Subcutaneous abdominal adipose tissue (tissue), 5 donors: ENCODE measurements at regions not wholly inside any gene's neighbourhood (a gene's known extent, or its start where the extent isn't known, plus 50 kb on each side); places are given as distances from the start of the nearest gene placed in this dataset.

Experiments used
- H3K27ac ChIP-seq: one replicate; pipeline ENCODE4 v1.7.0; 2013; ENCODE audit warnings: low read depth, mild to moderate bottlenecking, inconsistent platforms, low read length, moderate library complexity
- H3K27me3 ChIP-seq, 5 donors: one replicate each; pipeline ENCODE4 v1.7.0; 2013; ENCODE audit warnings: low read length in 5 of 5, inconsistent platforms in 1 of 5; ENCODE audit not compliant: control insufficient read depth in 5 of 5, insufficient read depth in 4 of 5
- H3K36me3 ChIP-seq, 5 donors: one replicate each; pipeline ENCODE4 v1.7.0; 2013; ENCODE audit warnings: low read length in 5 of 5; ENCODE audit not compliant: control insufficient read depth in 5 of 5, insufficient read depth in 5 of 5
- H3K4me1 ChIP-seq, 5 donors: one replicate each; pipeline ENCODE4 v1.7.0; 2013; ENCODE audit warnings: low read length in 5 of 5, mild to moderate bottlenecking in 3 of 5, moderate library complexity in 1 of 5; ENCODE audit not compliant: control insufficient read depth in 5 of 5, insufficient read depth in 5 of 5
- H3K4me3 ChIP-seq, 5 donors: one replicate each; pipeline ENCODE4 v1.7.0; 2013; ENCODE audit warnings: low read length in 5 of 5, low read depth in 1 of 5
- H3K9ac ChIP-seq, 5 donors: one replicate each; pipeline ENCODE4 v1.7.0; 2013; ENCODE audit warnings: low read length in 5 of 5, mild to moderate bottlenecking in 4 of 5, moderate library complexity in 3 of 5
- H3K9me3 ChIP-seq, 5 donors: one replicate each; pipeline ENCODE4 v1.7.0; 2013; ENCODE audit warnings: low read length in 5 of 5; ENCODE audit not compliant: control insufficient read depth in 5 of 5
- donor health status: healthy.
- donor health status: healthy.
- donor health status: healthy.
- donor health status: healthy.
- donor health status: healthy.

- Histone ChIP-seq H3K36me3 (no peaks in the 10 kb centered on the region), H3K4me1 (no peaks in the 10 kb centered on the region), H3K4me3 (no peak overlapping the region), H3K9ac (no peak overlapping the region), H3K27ac (no peak overlapping the region), H3K27me3 (no peaks in the 10 kb centered on the region), H3K9me3 (peaks cover 0 to 4% (median 0%) of the 10 kb centered on the region in 5 donors)
These were observed 68.0 kb upstream of the NXT1 start for GRCh38 chr20:23282546-23282945.

DNA sequence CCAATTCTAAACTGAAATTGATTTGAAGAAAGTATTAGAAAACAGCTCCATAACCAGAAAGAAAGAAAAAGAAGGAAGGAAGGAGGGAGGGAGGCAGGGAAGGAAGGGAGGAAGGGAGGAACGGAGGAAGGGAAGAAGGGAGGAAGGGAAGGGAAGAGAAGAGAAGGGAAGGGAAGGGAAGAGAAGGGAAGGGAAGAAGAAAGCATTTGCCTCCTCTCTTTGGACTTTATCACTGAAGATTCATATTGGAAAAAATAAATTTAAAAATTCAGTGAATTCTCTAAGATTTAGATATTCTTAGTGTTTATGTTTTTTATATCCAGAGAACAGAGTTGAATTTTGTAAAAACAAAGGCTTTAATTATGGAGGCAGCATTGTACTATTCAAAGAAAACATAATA, 68.5 kb upstream of the NXT1 start:
- no peaks in the 10 kb centered on the region for H3K36me3 ChIP-seq
- no peak overlapping the region for H3K4me3 ChIP-seq
- H3K4me1 ChIP-seq = no peaks in the 10 kb centered on the region
- peaks cover 0 to 4% (median 0%) of the 10 kb centered on the region in 5 donors for H3K9me3 ChIP-seq
- no peaks in the 10 kb centered on the region for H3K27me3 ChIP-seq
- no peak overlapping the region for H3K27ac ChIP-seq
- H3K9ac ChIP-seq = no peak overlapping the region

DNA sequence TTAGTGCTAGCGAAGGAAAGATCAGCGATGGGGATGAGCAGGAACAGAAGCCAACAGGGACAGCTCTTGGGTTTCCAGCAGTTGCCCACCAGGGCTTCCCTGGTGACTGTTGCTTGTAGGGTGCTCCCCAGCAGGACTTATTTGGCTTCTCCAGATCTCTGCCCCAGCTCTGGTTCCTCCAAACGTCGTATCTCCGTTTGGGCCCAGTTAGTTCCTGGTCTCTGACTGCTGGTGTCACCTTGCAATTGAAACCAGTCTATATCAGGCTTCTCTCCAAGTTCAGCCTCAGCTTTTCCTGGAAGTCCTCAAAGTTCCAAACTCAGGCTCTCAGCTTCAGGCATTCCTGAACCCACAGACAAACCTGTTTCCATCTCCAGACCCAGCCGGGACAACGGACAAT, 70.8 kb upstream of the NXT1 start:
- Histone ChIP-seq H3K27ac (no peak overlapping the region), H3K9ac (no peak overlapping the region), H3K4me3 (no peak overlapping the region), H3K4me1 (no peaks in the 10 kb centered on the region), H3K36me3 (no peaks in the 10 kb centered on the region), H3K9me3 (peaks cover 0 to 8% (median 2%) of the 10 kb centered on the region in 5 donors), H3K27me3 (no peaks in the 10 kb centered on the region)

DNA sequence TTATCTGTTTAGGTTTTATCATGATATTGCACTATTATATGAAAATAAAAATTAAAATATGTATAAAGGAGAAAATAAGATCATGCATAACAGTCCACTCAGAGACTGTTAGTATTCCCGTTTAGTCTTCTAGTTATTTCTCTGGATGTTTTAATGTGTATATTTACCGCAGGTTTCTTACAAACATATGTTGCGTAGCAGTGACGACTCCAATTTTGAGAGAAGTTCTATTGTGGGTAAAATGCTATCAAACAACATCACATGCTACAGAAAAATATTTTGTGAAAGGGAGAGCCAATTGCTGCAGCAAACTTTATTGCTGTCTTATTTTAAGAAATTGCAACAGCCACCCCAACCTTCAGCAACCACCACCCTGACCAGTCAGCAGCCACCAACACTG, 72.4 kb upstream of the NXT1 start:
- no peak overlapping the region for H3K27ac ChIP-seq
- H3K36me3 ChIP-seq = no peaks in the 10 kb centered on the region
- no peak overlapping the region for H3K4me3 ChIP-seq
- H3K4me1 ChIP-seq = no peaks in the 10 kb centered on the region
- H3K27me3 ChIP-seq = no peaks in the 10 kb centered on the region
- H3K9me3 ChIP-seq = peaks cover 0 to 3% (median 0%) of the 10 kb centered on the region in 5 donors
- H3K9ac ChIP-seq = no peak overlapping the region

DNA sequence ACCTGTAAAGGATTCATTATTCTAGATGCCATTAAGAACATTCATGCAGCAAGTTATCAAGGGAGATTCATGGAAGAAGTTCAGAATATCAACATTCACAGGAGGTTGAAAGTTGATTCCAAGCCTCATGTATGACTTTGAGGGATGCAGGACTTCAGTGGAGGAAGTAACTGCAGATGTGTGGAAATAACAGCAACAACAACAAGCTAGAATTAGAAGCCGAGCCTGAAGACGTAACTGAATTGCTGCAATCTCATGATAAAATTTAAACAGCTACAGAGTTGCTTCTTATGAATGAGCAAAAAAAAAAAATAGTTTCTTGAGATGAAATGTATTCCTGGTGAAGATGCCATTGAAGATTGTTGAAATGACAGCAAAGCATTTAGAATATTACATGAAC, 73.3 kb upstream of the NXT1 start:
- Histone ChIP-seq H3K27me3 (no peaks in the 10 kb centered on the region), H3K9ac (no peak overlapping the region), H3K9me3 (peaks cover 0 to 3% (median 0%) of the 10 kb centered on the region in 5 donors), H3K27ac (no peak overlapping the region), H3K36me3 (no peaks in the 10 kb centered on the region), H3K4me3 (no peak overlapping the region), H3K4me1 (no peaks in the 10 kb centered on the region)

GRCh38 chr20:23273776-23274175, 76.8 kb upstream of the NXT1 start:
- peaks cover 0 to 16% (median 4%) of the 10 kb centered on the region in 5 donors for H3K4me1 ChIP-seq
- peaks cover 0 to 3% (median 0%) of the 10 kb centered on the region in 5 donors for H3K9me3 ChIP-seq

GRCh38 chr20:23272176-23273029, 78.2 kb upstream of the NXT1 start:
- H3K9me3 ChIP-seq = peaks cover 0 to 7% (median 0%) of the 10 kb centered on the region in 5 donors
- peaks cover 0 to 17% (median 4%) of the 10 kb centered on the region in 5 donors for H3K4me1 ChIP-seq
- H3K27me3 ChIP-seq = no peaks in the 10 kb centered on the region
- H3K27ac ChIP-seq = no peak overlapping the region
- no peaks in the 10 kb centered on the region for H3K36me3 ChIP-seq
- no peak overlapping the region for H3K9ac ChIP-seq
- no peak overlapping the region for H3K4me3 ChIP-seq

More at GRCh38 chr20:23273776-23274175, 76.8 kb upstream of the NXT1 start:
- H3K4me3 ChIP-seq = no peak overlapping the region
- H3K9ac ChIP-seq = no peak overlapping the region
- no peak overlapping the region for H3K27ac ChIP-seq
- no peaks in the 10 kb centered on the region for H3K36me3 ChIP-seq
- H3K27me3 ChIP-seq = no peaks in the 10 kb centered on the region

DNA sequence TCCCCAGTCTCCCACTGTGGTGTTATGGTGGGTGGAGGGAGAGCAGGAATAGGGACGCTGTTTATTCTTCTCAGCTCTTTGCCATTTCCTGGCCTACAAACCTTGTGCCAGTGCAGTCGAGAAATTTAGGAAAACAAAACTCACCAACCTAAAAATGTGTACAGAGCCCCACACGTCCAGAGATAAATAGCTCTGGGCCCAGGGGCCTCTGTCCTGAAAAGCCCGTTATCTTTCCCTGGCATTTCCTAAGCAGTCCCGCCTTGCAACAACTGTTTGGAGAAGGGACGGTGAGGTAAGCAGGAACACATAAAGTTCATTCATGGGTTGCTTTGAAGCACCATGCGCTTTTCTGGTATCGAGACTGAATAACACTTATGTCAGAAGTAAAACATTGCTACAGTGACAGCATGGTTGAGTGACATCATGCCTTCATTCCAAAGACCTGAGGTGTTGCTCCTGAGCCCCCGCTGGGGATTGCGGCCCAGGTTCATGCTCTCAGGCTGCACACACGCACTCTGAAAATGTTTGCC, 80.1 kb upstream of the NXT1 start:
- peaks cover 0 to 22% (median 4%) of the 10 kb centered on the region in 5 donors for H3K4me1 ChIP-seq
- H3K9ac ChIP-seq = peak overlapping the region in 1 of 5 donors; percentile 33
- H3K27me3 ChIP-seq = no peaks in the 10 kb centered on the region
- peak overlapping the region; percentile 70 for H3K27ac ChIP-seq
- peaks cover 0 to 4% (median 0%) of the 10 kb centered on the region in 5 donors for H3K9me3 ChIP-seq
- no peaks in the 10 kb centered on the region for H3K36me3 ChIP-seq
- no peak overlapping the region for H3K4me3 ChIP-seq

- H3K4me1 ChIP-seq = peaks cover 0 to 22% (median 4%) of the 10 kb centered on the region in 5 donors
- H3K4me3 ChIP-seq = no peak overlapping the region
- H3K27me3 ChIP-seq = no peaks in the 10 kb centered on the region
- peak overlapping the region in 1 of 5 donors; percentile 33 for H3K9ac ChIP-seq
- H3K27ac ChIP-seq = peak overlapping the region; percentile 70
- peaks cover 0 to 4% (median 0%) of the 10 kb centered on the region in 5 donors for H3K9me3 ChIP-seq
- H3K36me3 ChIP-seq = no peaks in the 10 kb centered on the region
These were observed 80.6 kb upstream of the NXT1 start for GRCh38 chr20:23269954-23270353.

GRCh38 chr20:23268792-23269354, 81.7 kb upstream of the NXT1 start:
- H3K4me1 ChIP-seq = peaks cover 0 to 22% (median 4%) of the 10 kb centered on the region in 5 donors
- no peak overlapping the region for H3K27ac ChIP-seq
- H3K9ac ChIP-seq = no peak overlapping the region
- H3K9me3 ChIP-seq = peaks cover 0 to 8% (median 3%) of the 10 kb centered on the region in 5 donors
- no peaks in the 10 kb centered on the region for H3K27me3 ChIP-seq
- H3K4me3 ChIP-seq = no peak overlapping the region
- no peaks in the 10 kb centered on the region for H3K36me3 ChIP-seq
